ENCODE measurements at regions not wholly inside any gene's neighbourhood (a gene's known extent, or its start where the extent isn't known, plus 50 kb on each side); places are given as distances from the start of the nearest gene placed in this dataset.
"Not testable (repeated sequence)": the region's sequence is repeated elsewhere in the genome, so short reads cannot be mapped to it uniquely, and the experiment has no call there.

DNA sequence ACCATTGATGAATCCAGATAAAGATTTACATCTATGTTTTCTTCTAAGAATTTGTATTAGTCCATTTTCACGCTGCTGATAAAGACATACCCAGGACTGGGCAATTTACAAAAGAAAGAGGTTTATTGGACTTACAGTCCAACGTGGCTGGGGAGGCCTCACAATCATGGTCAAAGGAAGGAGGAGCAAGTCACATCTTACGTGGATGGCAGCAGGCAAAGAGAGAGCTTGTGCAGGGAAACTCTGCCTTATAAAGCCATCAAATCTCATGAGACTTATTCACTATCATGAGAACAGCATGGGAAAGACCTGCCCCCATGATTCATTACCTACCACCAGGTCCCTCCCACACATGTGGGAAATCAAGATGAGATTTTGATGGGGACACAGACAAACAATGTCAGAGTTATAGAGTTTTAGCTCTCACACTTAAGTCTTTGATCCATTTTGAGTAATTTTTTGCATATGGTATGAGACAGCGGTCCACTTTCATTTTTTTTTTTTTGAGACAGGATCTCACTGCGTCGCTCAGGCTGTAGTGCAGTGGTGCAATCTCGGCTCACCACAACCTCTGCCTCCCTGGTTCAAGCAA, 53.5 kb upstream of the JADE2 start:
- not testable (repeated sequence) for H3K27ac Mint-ChIP-seq; DNase-seq (ENCODE audit: low spot score in 2 of 2); H3K36me3 Mint-ChIP-seq
- H3K9me3 Mint-ChIP-seq: peaks cover 9 to 10% of the 10 kb centered on the region in 2 donors
- peak; percentile 11 to 52 for ATAC-seq

DNA sequence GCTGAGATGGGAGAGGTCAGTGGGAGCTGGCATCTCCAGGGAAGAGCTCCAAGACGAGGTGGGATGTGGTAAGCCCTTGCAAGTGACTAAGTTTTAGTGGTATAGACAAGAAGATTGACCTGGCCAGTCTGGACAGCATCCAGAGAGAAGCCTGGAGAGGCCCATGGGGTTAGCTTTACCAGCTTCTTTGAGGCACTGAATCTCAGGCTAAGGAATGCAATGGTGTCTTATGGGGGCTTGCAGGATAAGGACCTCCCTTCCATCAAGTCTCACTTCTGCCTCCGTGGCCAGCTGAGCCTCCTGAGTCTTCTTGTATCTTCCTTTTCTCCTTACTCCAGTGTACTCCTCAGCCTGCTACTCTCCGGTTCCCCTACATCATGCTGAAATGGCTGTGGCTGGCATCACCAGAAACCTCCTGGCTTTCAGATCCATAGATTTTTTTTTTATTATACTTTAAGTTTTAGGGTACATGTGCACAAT, 56.5 kb upstream of the JADE2 start:
- no peak for ATAC-seq
- Mint-ChIP-seq H3K36me3 (peaks cover 0 to 6% of the 10 kb centered on the region in 2 donors), H3K9me3 (peaks cover 9 to 10% of the 10 kb centered on the region in 2 donors), H3K27ac (no peak overlapping the region)
- DNase-seq (ENCODE audit: low spot score in 2 of 2): peak in 1 of 2 donors; percentile 40

DNA sequence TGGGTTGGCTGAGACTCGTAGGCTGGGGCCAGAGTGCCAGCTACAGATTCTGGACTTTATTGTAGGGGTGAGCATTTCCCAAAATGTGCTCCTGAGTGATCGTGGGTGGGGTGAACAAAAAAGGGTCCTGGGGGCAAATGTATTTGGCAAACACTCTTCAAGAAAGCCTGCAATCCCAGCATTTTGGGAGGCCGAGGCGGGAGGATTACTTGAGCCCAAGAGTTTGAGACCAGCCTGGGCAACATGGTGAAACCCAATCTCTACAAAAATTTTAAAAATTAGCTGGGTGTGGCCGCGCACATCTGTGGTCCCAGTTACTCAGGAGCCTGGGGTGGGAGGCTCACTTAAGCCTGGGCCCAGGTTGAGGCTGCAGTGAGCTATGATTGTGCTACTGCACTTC, 55.5 kb upstream of the CDKN2AIPNL start:
- peaks cover 0 to 6% of the 10 kb centered on the region in 2 donors for H3K36me3 Mint-ChIP-seq
- peak overlapping the region; percentile 5 to 44 for H3K27ac Mint-ChIP-seq
- peaks cover 4% of the 10 kb centered on the region in 2 donors for H3K9me3 Mint-ChIP-seq
- ATAC-seq (no peak), DNase-seq (ENCODE audit: low spot score in 2 of 2) (no peak)

DNA sequence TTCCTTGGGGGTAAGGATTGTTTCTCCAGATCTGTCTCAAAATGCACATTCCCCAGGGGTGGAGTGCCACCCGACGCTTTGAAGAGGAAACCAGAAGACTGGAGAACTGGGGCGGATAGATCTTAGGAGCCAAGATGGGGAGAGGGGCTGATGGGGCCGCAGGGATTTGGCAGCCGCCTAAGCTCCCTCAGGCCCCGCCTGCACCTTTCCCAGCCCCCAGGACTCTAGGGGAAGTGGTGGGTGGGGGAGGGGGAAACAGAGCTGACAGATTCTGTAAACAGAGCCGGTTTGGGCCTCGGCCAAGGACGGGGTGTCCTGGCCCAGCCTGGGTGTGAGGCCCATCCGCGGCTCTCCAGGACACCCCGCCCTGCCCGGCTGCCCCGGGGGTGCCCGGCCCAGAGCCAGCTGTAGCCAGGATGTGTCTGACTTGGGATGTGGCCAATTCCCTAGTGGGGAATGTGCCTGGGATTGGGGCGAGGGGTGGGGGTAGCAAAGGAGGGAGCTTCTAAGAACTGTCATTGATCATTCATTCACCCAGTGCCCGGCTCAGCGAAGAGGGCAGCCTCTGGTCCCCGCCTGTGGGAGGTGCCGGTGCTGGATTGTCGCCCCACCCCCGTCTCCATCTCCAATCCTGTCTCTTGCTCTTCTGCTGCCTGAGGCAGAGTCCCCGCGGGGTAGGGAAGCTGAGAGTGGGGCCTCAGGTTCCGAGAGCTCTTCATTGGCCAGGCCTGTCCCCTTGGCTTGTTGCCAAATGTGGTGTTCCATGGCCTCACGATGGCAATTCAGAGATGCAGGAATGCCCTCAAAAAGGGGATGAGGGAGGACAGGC, 54.8 kb upstream of the CDKN2AIPNL start:
- ATAC-seq (peak; percentile 63 to 66), DNase-seq (ENCODE audit: low spot score in 2 of 2) (peak; percentile 45 to 61)
- no peaks in the 10 kb centered on the region for H3K36me3 Mint-ChIP-seq

DNA sequence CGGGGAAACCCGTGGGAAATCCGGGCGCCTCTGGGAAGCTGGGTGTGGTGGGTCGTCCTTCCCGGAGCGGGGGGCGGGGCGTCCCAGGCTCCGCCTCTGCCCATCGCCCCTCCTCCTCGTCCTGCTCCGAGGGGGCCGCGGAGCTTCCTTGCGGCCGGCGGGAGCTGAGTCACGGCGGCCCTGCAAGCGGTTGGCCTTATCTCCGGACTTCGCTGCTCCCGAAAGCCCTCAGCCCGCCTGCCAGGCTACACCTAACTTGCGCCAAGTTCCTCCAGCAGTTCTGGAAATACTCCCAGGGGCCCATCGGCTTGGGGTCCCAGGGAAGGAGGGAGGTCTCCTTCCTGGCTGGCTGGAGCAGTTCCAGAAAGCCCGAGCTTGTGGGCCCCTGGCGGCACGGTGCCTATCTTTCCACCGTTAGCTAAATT, 54.1 kb upstream of the CDKN2AIPNL start:
- ATAC-seq: peak; percentile 82 to 83
- Mint-ChIP-seq H3K36me3 (no peaks in the 10 kb centered on the region), H3K27ac (peak overlapping the region; percentile 5 to 85), H3K9me3 (no peaks in the 10 kb centered on the region)
- DNase-seq (ENCODE audit: low spot score in 2 of 2): peak; percentile 70 to 81

More for the DNA sequence above, 54.8 kb upstream of the CDKN2AIPNL start:
- Mint-ChIP-seq H3K27ac (peak overlapping the region; percentile 5 to 85), H3K9me3 (no peaks in the 10 kb centered on the region)

DNA sequence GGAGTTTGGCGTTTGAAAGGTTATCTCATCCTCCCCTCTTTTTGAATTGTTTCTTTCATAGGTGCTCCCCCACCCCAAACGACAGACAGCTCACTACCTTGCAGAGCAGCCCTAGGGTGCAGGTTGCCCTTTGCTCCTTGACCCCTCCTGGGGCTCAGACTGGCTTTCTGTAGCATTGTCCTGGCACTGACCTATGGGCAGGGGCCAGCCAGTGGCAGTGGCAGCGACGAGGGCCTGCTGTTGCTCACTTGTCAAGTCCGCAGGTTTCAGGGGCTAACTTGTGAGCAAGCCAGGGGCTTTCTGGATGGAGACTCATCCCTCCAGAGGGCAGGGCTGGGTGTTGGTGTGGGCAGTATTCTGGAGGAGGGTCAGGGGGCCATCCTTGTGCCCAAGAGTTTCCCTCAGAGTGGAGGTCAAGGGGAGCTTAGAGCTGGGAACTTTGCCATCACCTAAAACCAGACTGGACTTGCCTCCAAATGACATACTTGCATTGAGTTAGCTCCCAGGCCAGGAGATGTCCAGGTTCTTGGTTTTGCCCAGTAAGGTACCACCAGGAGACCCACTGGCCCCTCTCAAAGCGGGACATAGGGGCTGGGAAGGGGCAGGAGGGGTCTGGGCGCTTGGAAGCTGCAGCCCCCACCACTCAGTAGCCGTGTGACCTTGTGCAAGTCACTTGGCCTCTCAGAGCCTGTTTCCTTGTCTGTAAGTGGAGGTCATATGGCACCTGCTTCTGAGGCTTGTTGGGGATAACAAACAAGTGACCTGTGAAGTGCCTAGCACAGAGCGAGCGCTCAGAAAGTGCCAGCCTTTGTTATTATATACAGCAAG, 53.5 kb upstream of the CDKN2AIPNL start:
- Mint-ChIP-seq H3K9me3 (no peaks in the 10 kb centered on the region), H3K27ac (no peak overlapping the region), H3K36me3 (no peaks in the 10 kb centered on the region)
- ATAC-seq (no peak), DNase-seq (ENCODE audit: low spot score in 2 of 2) (peak in 1 of 2 donors; percentile 31)

DNA sequence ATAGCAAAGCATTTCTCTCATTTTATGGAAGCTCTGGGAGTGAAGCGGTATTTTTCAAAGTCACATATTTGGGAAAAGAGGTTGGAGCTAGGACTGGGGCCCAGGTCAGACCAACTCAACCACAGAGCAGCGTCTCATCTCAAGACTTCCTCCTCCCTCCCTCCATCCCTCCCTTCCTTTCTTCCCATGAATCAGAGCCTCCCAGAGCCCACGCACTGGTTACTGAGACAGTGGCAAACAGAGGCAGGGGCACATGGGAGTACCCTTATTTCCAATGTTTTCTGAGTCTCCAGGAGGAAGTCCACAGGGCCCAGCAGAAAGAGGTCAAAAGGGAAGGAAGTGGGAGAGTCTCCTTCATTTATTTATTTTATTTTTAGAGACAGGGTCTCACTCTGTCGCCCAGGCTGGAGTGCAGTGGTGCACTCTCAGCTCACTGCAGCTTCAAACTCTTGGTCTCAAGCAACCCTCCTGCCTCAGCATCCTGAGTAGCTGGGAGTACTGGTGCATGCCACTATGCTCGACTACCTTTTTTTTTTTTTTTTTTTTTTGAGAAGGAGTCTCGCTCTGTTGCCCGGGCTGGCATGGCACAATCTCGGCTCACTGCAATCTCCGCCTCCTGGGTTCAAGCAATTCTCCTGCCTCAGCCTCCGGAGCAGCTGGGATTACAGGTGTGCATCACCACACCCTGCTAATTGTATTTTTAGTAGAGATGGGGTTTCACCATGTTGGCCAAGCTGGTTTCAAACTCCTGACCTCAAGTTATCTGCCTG, 52.5 kb upstream of the CDKN2AIPNL start:
- ATAC-seq (no peak), DNase-seq (ENCODE audit: low spot score in 2 of 2) (peak in 1 of 2 donors; percentile 33)
- Mint-ChIP-seq H3K9me3 (no peaks in the 10 kb centered on the region), H3K36me3 (no peaks in the 10 kb centered on the region), H3K27ac (no peak overlapping the region)

DNA sequence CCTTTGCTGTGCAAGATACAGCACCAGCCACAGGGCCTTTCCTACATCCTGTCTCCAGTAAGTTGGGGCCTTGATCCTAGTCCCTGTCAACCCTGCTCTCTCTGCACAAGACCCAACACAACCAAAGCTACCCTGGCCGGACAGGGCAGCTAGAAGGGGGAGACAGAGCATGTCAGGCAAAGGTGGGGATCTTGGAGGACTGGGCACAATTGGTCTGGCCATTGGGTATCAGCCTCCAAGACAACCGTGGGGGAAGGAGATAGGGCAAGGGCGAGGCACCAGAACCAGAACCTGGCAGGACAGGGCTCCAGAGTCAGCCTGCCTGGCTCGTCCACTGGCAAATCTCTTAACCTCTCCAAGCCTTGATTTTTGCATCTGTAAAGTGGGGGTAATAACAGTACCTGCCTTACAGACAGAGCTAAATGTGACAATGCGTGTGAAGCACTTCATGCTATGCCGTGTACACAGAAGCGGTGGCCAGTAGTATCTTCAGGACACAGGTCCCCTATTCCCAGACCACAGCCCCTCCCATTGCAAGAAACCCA, 51.6 kb upstream of the CDKN2AIPNL start:
- no peak for ATAC-seq
- H3K27ac Mint-ChIP-seq: no peak overlapping the region
- H3K36me3 Mint-ChIP-seq: no peaks in the 10 kb centered on the region
- no peaks in the 10 kb centered on the region for H3K9me3 Mint-ChIP-seq
- peak in 1 of 2 donors; percentile 39 for DNase-seq (ENCODE audit: low spot score in 2 of 2)

DNA sequence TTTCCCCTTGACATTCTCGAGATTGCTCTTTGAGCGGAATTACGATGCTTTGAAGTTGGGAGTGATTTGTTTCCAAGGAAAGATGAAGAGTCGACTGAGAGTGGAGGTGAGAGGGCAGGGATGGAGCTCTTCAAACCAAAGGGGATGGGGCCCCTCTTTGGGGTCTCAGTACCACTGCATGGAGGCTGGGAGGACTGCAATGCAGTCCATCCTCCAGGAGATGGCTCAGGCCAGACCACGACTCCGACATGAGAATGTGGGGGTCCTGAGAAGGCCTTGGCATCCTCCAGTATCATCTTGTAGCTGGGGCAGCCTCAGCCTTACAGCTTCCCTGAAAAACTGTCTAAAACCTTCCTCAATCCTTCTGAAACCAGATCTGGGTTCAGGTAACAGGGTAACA, 51.1 kb upstream of the CDKN2AIPNL start:
- H3K27ac Mint-ChIP-seq: no peak overlapping the region
- ATAC-seq: no peak

DNA sequence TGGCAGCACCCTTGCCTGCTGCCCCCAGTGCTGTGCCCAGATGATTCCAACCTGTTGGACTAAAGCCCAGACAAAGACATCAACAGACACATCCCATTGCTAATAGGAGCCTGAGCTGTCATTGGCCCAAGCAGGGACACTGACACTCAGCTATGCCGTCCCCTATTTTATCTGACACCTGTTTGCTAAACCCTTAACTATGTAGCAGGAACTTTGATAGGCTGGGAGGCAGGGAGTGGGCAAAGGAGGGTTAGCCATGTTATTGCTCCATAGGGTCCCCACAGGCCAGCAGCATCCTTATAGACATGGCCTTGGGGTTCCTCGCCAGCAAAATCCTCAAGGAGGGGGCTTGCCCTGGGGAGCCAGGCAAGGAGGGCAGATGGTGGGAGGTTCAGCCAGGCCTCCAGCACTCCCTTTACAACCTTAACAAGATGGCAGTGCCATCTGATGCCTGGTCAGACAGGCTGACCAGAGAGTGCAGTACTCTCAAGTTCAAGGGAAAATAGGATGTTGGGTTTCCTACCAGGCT, 50.4 kb upstream of the CDKN2AIPNL start:
- peak in 1 of 2 donors; percentile 37 for DNase-seq (ENCODE audit: low spot score in 2 of 2)
- H3K36me3 Mint-ChIP-seq: no peaks in the 10 kb centered on the region
- no peak for ATAC-seq
- H3K9me3 Mint-ChIP-seq: no peaks in the 10 kb centered on the region
- peak overlapping the region in 1 of 2 donors; percentile 26 for H3K27ac Mint-ChIP-seq

More for the DNA sequence above, 51.1 kb upstream of the CDKN2AIPNL start:
- peak in 1 of 2 donors; percentile 21 for DNase-seq (ENCODE audit: low spot score in 2 of 2)
- Mint-ChIP-seq H3K36me3 (no peaks in the 10 kb centered on the region), H3K9me3 (no peaks in the 10 kb centered on the region)

Measured in activated naive CD4-positive, alpha-beta T cell treated with anti-CD3 and anti-CD28 coated beads, Interleukin-2, amount 50 U/mL, for 72 hours (primary cell).